MCF 10A (cell line): ENCODE measurements at regions not wholly inside any gene's neighbourhood (a gene's known extent, or its start where the extent isn't known, plus 50 kb on each side); places are given as distances from the start of the nearest gene placed in this dataset.

Experiments
- BruUV-seq: library from RNA; stranded (reverse); fragments of 400-500 nt; replicated peaks from 2 replicates; lab custom pipeline; 2021; lab: Mats Ljungman, UMichigan
- CTCF ChIA-PET: fragments of 300-600 bp; sonication (Branson Sonifier 250); formaldehyde crosslinking; extraction: SDS; loops from one replicate; lab custom pipeline; 2021; ENCODE audit warnings: antibody characterized with exemption, inconsistent platforms; lab: Yijun Ruan, JAX
- POLR2A ChIA-PET: fragments of 300-600, 350-650 bp; sonication (Branson Sonifier 250); formaldehyde crosslinking; extraction: SDS; loops from one replicate; lab custom pipeline; 2020; ENCODE audit warnings: antibody characterized with exemption, inconsistent platforms; lab: Yijun Ruan, JAX
- DNase-seq: peaks from one replicate; pipeline ENCODE4 v3.0.0-alpha.2; 2018; ENCODE audit not compliant: unreplicated experiment
- H3K27ac Mint-ChIP-seq: one replicate; pipeline ENCODE4 v1.8.0; 2022; ENCODE audit warnings: mild to moderate bottlenecking, low read depth, mixed read lengths; ENCODE audit not compliant: unreplicated experiment
- H3K27me3 Mint-ChIP-seq: one replicate; pipeline ENCODE4 v1.8.0; 2022; ENCODE audit warnings: mixed read lengths; ENCODE audit not compliant: insufficient read depth, unreplicated experiment
- H3K36me3 Mint-ChIP-seq: one replicate; pipeline ENCODE4 v1.8.0; 2022; ENCODE audit warnings: mild to moderate bottlenecking, moderate library complexity, mixed read lengths; ENCODE audit not compliant: insufficient read depth, unreplicated experiment
- H3K4me1 Mint-ChIP-seq: one replicate; pipeline ENCODE4 v1.8.0; 2022; ENCODE audit warnings: mixed read lengths; ENCODE audit not compliant: insufficient read depth, unreplicated experiment
- H3K4me3 Mint-ChIP-seq: one replicate; pipeline ENCODE4 v1.8.0; 2022; ENCODE audit warnings: mild to moderate bottlenecking, moderate library complexity, mixed read lengths; ENCODE audit not compliant: unreplicated experiment
- H3K9me3 Mint-ChIP-seq: one replicate; pipeline ENCODE4 v1.8.0; 2022; ENCODE audit warnings: mixed read lengths; ENCODE audit not compliant: unreplicated experiment
- CTCF ChIP-seq: fragments of 200-600 bp; IDR thresholded peaks from one replicate; pipeline ENCODE4 v1.8.0; 2022; ENCODE audit warnings: antibody characterized with exemption, mild to moderate bottlenecking; ENCODE audit not compliant: unreplicated experiment
- intact Hi-C: fragments of 100-400 bp; cut with micrococcal nuclease; formaldehyde crosslinking; loops from 2 replicates; pipeline ENCODE4 v1.14.1; 2022

DNA sequence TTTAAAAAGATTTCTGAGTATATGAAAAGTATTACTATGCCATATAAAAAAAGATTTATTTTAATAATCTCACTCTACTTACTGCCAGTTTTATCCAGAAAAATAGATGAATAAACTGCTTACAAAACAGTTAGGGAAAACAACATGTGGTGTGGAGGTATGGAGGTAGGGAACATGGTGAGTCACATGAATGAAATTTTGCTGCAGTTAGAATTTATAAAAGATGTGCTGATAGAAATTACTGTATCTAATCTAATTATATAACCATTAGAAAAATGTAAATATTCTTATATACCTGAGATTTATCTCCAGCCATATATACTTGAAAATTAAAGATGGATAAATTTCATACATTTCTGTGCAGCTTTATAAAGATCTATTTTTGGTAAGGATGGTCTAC lies 184.0 kb upstream of the ANK2 start:
- TF ChIP-seq CTCF, result no peak
- no peaks in the 10 kb centered on the region for H3K36me3 Mint-ChIP-seq
- BruUV-seq, result no TSS peak
- ChIA-PET CTCF (interaction anchor here (0.7 to 2.0 kb wide), 4 partner anchors 11 to 1096 kb away, joined by 3 to 6 read pairs (median 4); no protein-coding TSS in a partner anchor), POLR2A (interaction anchor here (1.2 to 1.4 kb wide), 2 partner anchors 11 to 22 kb away, joined by 3 to 6 read pairs; no protein-coding TSS in a partner anchor)
- H3K4me3 Mint-ChIP-seq, result no peak overlapping the region
- no peaks in the 10 kb centered on the region for H3K27me3 Mint-ChIP-seq
- H3K27ac Mint-ChIP-seq, result no peak overlapping the region
- intact Hi-C loops, result no loop called here
- DNase-seq, result peak; percentile 20
- peaks cover 11% of the 10 kb centered on the region for H3K4me1 Mint-ChIP-seq
- no peaks in the 10 kb centered on the region for H3K9me3 Mint-ChIP-seq

GRCh38 chr4:112876316-112876715 lies 173.1 kb upstream of the ANK2 start:
- Mint-ChIP-seq H3K4me1 (no peaks in the 10 kb centered on the region), H3K36me3 (peaks cover 3% of the 10 kb centered on the region), H3K27ac (no peak overlapping the region), H3K27me3 (no peaks in the 10 kb centered on the region), H3K9me3 (no peaks in the 10 kb centered on the region), H3K4me3 (no peak overlapping the region)
- ChIA-PET CTCF (no interaction called here), POLR2A (no interaction called here)
- intact Hi-C loops, result no loop called here
- no peak for DNase-seq
- BruUV-seq, result no TSS peak
- TF ChIP-seq CTCF, result no peak

GRCh38 chr4:112881842-112882241 lies 167.6 kb upstream of the ANK2 start:
- ChIA-PET CTCF (interaction anchor here (0.5 to 1.7 kb wide), 3 partner anchors 27 to 58 kb away, joined by 3 to 6 read pairs (median 3); no protein-coding TSS in a partner anchor), POLR2A (interaction anchor here (0.5 to 0.7 kb wide), 2 partner anchors 48 to 1503 kb away, joined by 3 read pairs; no protein-coding TSS in a partner anchor)
- TF ChIP-seq CTCF, result no peak
- Mint-ChIP-seq H3K27me3 (no peaks in the 10 kb centered on the region), H3K4me1 (no peaks in the 10 kb centered on the region), H3K27ac (no peak overlapping the region), H3K36me3 (no peaks in the 10 kb centered on the region), H3K4me3 (no peak overlapping the region), H3K9me3 (no peaks in the 10 kb centered on the region)
- no TSS peak for BruUV-seq
- DNase-seq, result no peak
- intact Hi-C loops, result no loop called here

DNA sequence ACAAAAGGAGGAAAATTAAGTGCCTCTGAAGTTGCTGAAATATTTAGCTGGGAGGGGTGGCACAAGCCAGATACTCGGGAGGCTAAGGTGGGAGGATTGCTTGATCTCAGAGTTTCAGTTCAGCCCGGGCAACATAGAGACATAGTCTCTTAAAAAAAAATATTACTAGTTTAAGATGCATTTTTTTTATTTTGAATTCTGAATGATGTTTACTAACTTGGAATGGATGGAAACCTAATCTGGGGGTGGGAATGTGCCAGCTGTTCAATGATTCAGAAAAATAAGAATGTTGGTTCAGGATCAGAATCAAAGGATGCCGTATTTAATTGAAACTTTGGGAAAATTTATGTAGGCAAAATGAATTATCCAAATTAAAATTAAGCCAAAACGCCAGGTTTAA lies 167.2 kb upstream of the ANK2 start:
- TF ChIP-seq CTCF, result no peak
- POLR2A ChIA-PET, result interaction anchor here (0.7 kb wide), 1 partner anchor 47 kb away, joined by 3 read pairs; no protein-coding TSS in a partner anchor
- Mint-ChIP-seq H3K4me1 (no peaks in the 10 kb centered on the region), H3K27ac (no peak overlapping the region), H3K4me3 (no peak overlapping the region), H3K27me3 (no peaks in the 10 kb centered on the region), H3K9me3 (no peaks in the 10 kb centered on the region), H3K36me3 (no peaks in the 10 kb centered on the region)
- CTCF ChIA-PET, result interaction anchor here (0.5 kb wide), 1 partner anchor 28 kb away, joined by 3 read pairs; no protein-coding TSS in a partner anchor
- intact Hi-C loops, result no loop called here
- no TSS peak for BruUV-seq
- no peak for DNase-seq
